Endodermal cell (in vitro differentiated cells): ENCODE measurements at regions not wholly inside any gene's neighbourhood (a gene's known extent, or its start where the extent isn't known, plus 50 kb on each side); places are given as distances from the start of the nearest gene placed in this dataset.

Experiments
- DNase-seq: peaks from one replicate; pipeline ENCODE4 v3.0.0-alpha.2; 2017
- H3K27ac ChIP-seq: 2 replicates; pipeline ENCODE4 v1.5.1; 2013; ENCODE audit warnings: mild to moderate bottlenecking, low read depth, low read length, moderate library complexity
- H3K27me3 ChIP-seq: 2 replicates; pipeline ENCODE4 v1.6.1; 2013; ENCODE audit warnings: mild to moderate bottlenecking, low read length, moderate library complexity; ENCODE audit not compliant: insufficient read depth, control insufficient read depth, poor library complexity, severe bottlenecking
- H3K36me3 ChIP-seq: 2 replicates; pipeline ENCODE4 v1.7.0; 2013; ENCODE audit warnings: mild to moderate bottlenecking, low read length, moderate library complexity; ENCODE audit not compliant: control insufficient read depth, insufficient read depth
- H3K4me1 ChIP-seq: one replicate; pipeline ENCODE4 v1.7.0; 2013; ENCODE audit warnings: low read length; ENCODE audit not compliant: control insufficient read depth, insufficient read depth
- H3K4me3 ChIP-seq: 2 replicates; pipeline ENCODE4 v1.5.1; 2013; ENCODE audit warnings: mild to moderate bottlenecking, low read length, moderate library complexity
- H3K9ac ChIP-seq: 2 replicates; pipeline ENCODE4 v1.6.1; 2013; ENCODE audit warnings: mild to moderate bottlenecking, low read length, moderate library complexity; ENCODE audit not compliant: poor library complexity, severe bottlenecking; ENCODE audit errors: extremely low read depth
- H3K9me3 ChIP-seq: 2 replicates; pipeline ENCODE4 v1.6.1; 2013; ENCODE audit warnings: mild to moderate bottlenecking, low read length, moderate library complexity; ENCODE audit not compliant: control insufficient read depth
- H3K27ac Mint-ChIP-seq: 2 replicates; pipeline ENCODE4 v1.8.0; 2020; ENCODE audit warnings: mixed read lengths
- H3K27me3 Mint-ChIP-seq: 2 replicates; pipeline ENCODE4 v1.8.0; 2021; ENCODE audit warnings: mild to moderate bottlenecking, mixed read lengths; ENCODE audit not compliant: insufficient read depth
- H3K36me3 Mint-ChIP-seq: 2 replicates; pipeline ENCODE4 v1.8.0; 2020; ENCODE audit warnings: low read depth, mixed read lengths
- H3K4me1 Mint-ChIP-seq: 2 replicates; pipeline ENCODE4 v1.8.0; 2020; ENCODE audit warnings: mixed read lengths
- H3K4me3 Mint-ChIP-seq: 2 replicates; pipeline ENCODE4 v1.8.0; 2020; ENCODE audit warnings: mild to moderate bottlenecking, moderate library complexity, mixed read lengths
- H3K9me3 Mint-ChIP-seq: 2 replicates; pipeline ENCODE4 v1.8.0; 2020; ENCODE audit warnings: mild to moderate bottlenecking, mixed read lengths
- WGBS, 2 experiments: methylation state at CpG; one replicate each; pipeline versions ENCODE4 v1.1.5 to v1.1.7; 2013; ENCODE audit warnings: missing lambda C conversion rate in 2 of 2, mixed read lengths in 1 of 2; ENCODE audit not compliant: insufficient coverage in 1 of 2, insufficient read length in 1 of 2; 5-methylcytosine and 5-hydroxymethylcytosine counted together
- TF ChIP-seq, protein P1 (sequence below): fragments of 200-600 bp; sonication (generic); conservative IDR thresholded peaks from 2 replicates; pipeline ENCODE4 v1.5.0; 2021; ENCODE audit warnings: antibody characterized with exemption, mild to moderate bottlenecking

DNA sequence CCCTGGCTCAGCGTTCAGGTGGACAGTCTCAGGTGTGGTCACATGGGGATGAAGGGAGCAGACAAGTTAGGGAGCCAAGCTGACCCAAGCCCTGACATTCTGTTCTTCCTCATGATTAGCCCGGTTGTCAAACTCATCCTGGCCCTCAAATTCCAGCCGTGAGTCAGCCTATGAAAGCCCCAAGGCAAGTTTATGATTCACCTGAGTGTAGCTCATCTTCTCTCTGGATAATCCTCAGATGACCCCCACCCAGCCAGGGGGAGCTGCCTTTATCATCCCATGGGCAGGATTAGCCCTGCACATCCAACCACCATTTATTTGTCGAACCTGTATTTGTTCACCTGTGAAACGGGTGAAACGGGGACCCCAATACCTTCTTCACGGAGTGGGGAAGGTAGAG, 161.9 kb downstream of the DHX35 start:
- Mint-ChIP-seq H3K36me3 (no peaks in the 10 kb centered on the region), H3K4me3 (no peak overlapping the region), H3K27me3 (peaks cover 12% of the 10 kb centered on the region), H3K27ac (no peak overlapping the region), H3K9me3 (no peaks in the 10 kb centered on the region), H3K4me1 (peaks cover 18% of the 10 kb centered on the region)
- H3K27ac ChIP-seq = no peak overlapping the region
- WGBS, 2 experiments = 92 to 100% methylated on average over 5 to 7 of the region's 7 CpGs
- H3K4me3 ChIP-seq = no peak overlapping the region
- H3K9ac ChIP-seq = no peak overlapping the region
- H3K36me3 ChIP-seq = no peaks in the 10 kb centered on the region
- TF ChIP-seq, protein P1, sequence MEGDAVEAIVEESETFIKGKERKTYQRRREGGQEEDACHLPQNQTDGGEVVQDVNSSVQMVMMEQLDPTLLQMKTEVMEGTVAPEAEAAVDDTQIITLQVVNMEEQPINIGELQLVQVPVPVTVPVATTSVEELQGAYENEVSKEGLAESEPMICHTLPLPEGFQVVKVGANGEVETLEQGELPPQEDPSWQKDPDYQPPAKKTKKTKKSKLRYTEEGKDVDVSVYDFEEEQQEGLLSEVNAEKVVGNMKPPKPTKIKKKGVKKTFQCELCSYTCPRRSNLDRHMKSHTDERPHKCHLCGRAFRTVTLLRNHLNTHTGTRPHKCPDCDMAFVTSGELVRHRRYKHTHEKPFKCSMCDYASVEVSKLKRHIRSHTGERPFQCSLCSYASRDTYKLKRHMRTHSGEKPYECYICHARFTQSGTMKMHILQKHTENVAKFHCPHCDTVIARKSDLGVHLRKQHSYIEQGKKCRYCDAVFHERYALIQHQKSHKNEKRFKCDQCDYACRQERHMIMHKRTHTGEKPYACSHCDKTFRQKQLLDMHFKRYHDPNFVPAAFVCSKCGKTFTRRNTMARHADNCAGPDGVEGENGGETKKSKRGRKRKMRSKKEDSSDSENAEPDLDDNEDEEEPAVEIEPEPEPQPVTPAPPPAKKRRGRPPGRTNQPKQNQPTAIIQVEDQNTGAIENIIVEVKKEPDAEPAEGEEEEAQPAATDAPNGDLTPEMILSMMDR = no peak
- H3K27me3 ChIP-seq = no peaks in the 10 kb centered on the region
- H3K9me3 ChIP-seq = no peaks in the 10 kb centered on the region
- no peak for DNase-seq
- H3K4me1 ChIP-seq = peaks cover 6% of the 10 kb centered on the region

DNA sequence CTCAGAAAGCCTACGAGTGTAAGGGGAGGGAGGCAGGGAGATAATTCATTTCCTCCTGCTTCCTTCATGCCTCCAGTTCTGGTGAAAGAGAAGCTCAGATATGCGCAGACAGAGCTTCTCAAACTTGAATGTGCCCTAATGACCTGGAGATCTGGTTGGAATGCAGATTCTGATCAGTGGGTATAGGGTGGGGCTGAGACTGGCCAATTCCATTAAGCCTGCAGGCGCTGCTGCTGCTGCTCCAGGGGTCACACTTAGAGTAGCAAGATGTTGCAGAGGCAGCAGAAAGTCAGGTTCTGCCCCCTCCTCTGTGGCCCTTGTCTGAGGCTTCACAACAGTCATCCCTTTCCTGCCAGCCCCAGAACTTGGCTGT, 161.0 kb downstream of the DHX35 start:
- H3K4me1 Mint-ChIP-seq = peaks cover 18% of the 10 kb centered on the region
- no peaks in the 10 kb centered on the region for H3K9me3 Mint-ChIP-seq
- Histone ChIP-seq H3K4me1 (peaks cover 6% of the 10 kb centered on the region), H3K27ac (peak overlapping the region; percentile 85), H3K9ac (no peak overlapping the region), H3K27me3 (no peaks in the 10 kb centered on the region), H3K36me3 (no peaks in the 10 kb centered on the region), H3K4me3 (no peak overlapping the region), H3K9me3 (no peaks in the 10 kb centered on the region)
- H3K27ac Mint-ChIP-seq = no peak overlapping the region
- TF ChIP-seq, protein P1 = no peak
- no peaks in the 10 kb centered on the region for H3K36me3 Mint-ChIP-seq
- WGBS, 2 experiments = 67 to 100% methylated on average over 1 to 3 of the region's 3 CpGs
- H3K27me3 Mint-ChIP-seq = peaks cover 12% of the 10 kb centered on the region
- DNase-seq = peak; percentile 61
- H3K4me3 Mint-ChIP-seq = no peak overlapping the region

DNA sequence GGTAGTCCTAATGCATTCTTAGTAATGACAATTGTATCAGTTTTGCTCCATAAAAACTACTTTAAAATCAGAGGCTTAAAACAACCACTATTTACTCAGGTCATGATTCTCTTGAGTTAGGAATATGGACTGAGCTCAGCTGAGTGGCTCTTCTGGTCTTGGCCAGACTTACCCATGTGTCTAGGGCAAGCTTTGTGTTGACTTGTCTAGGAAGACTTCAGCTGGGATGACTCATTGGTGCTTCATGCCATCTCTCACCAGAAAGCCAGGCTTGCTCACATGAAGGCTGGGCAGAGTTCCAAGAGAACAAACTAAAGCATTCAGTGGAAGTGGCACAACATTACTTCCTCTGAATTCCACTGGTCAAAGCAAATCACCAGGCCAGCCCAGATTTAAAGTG, 155.3 kb downstream of the DHX35 start:
- Mint-ChIP-seq H3K27ac (no peak overlapping the region), H3K27me3 (peaks cover 13% of the 10 kb centered on the region), H3K9me3 (no peaks in the 10 kb centered on the region), H3K36me3 (no peaks in the 10 kb centered on the region), H3K4me1 (peaks cover 6% of the 10 kb centered on the region), H3K4me3 (no peak overlapping the region)
- H3K27ac ChIP-seq = no peak overlapping the region
- no peaks in the 10 kb centered on the region for H3K27me3 ChIP-seq
- no peak overlapping the region for H3K4me3 ChIP-seq
- no peaks in the 10 kb centered on the region for H3K9me3 ChIP-seq
- H3K36me3 ChIP-seq = no peaks in the 10 kb centered on the region
- TF ChIP-seq, protein P1 = no peak
- no peaks in the 10 kb centered on the region for H3K4me1 ChIP-seq
- DNase-seq = no peak
- H3K9ac ChIP-seq = no peak overlapping the region
